ENCODE measurements at regions not wholly inside any gene's neighbourhood (a gene's known extent, or its start where the extent isn't known, plus 50 kb on each side); places are given as distances from the start of the nearest gene placed in this dataset.
"Not testable (repeated sequence)": the region's sequence is repeated elsewhere in the genome, so short reads cannot be mapped to it uniquely, and the experiment has no call there.

GRCh38 chr16:51271156-51271701, 120.2 kb upstream of the SALL1 start:
- DNase-seq (ENCODE audit: insufficient read length, low spot score) (no peak), FAIRE-seq (no peak)
- no peak for TF ChIP-seq CTCF (IDR thresholded peaks at IDR 0.05; ENCODE audit: insufficient read depth, missing control alignments)

GRCh38 chr16:51268237-51268636, 117.2 kb upstream of the SALL1 start:
- FAIRE-seq (no peak), DNase-seq (ENCODE audit: insufficient read length, low spot score) (no peak)
- TF ChIP-seq CTCF (IDR thresholded peaks at IDR 0.05; ENCODE audit: insufficient read depth, missing control alignments): no peak

- no peak for FAIRE-seq
Observed at GRCh38 chr16:51267681-51268080, 116.6 kb upstream of the SALL1 start.

GRCh38 chr16:51262428-51262827, 111.4 kb upstream of the SALL1 start:
- FAIRE-seq: no peak
- no peak for TF ChIP-seq CTCF (IDR thresholded peaks at IDR 0.05; ENCODE audit: insufficient read depth, missing control alignments)
- no peak for DNase-seq (ENCODE audit: insufficient read length, low spot score)

More at GRCh38 chr16:51267681-51268080, 116.6 kb upstream of the SALL1 start:
- no peak for TF ChIP-seq CTCF (IDR thresholded peaks at IDR 0.05; ENCODE audit: insufficient read depth, missing control alignments)
- no peak for DNase-seq (ENCODE audit: insufficient read length, low spot score)

GRCh38 chr16:51261919-51262318, 110.8 kb upstream of the SALL1 start:
- no peak for TF ChIP-seq CTCF (IDR thresholded peaks at IDR 0.05; ENCODE audit: insufficient read depth, missing control alignments)
- no peak for FAIRE-seq
- no peak for DNase-seq (ENCODE audit: insufficient read length, low spot score)

- FAIRE-seq: no peak
- no peak for TF ChIP-seq CTCF (IDR thresholded peaks at IDR 0.05; ENCODE audit: insufficient read depth, missing control alignments)
- no peak for DNase-seq (ENCODE audit: insufficient read length, low spot score)
Observed at GRCh38 chr16:51255349-51255972, 104.4 kb upstream of the SALL1 start.

- not testable (repeated sequence) for DNase-seq (ENCODE audit: insufficient read length, low spot score); FAIRE-seq
Observed at GRCh38 chr16:51254390-51254789, 103.3 kb upstream of the SALL1 start.
